NCI-H82 treated with DMSO at 0.1 percent for 48 hours (cell line): ENCODE measurements at regions not wholly inside any gene's neighbourhood (a gene's known extent, or its start where the extent isn't known, plus 50 kb on each side); places are given as distances from the start of the nearest gene placed in this dataset.
A peak's percentile ranks its signal among the peaks of the same experiment; 100 is the strongest.

ENCODE experiments used
- DNase-seq: peaks from one replicate; lab custom pipeline; 2025; ENCODE audit not compliant: unreplicated experiment; lab: John Stamatoyannopoulos, UW

DNA sequence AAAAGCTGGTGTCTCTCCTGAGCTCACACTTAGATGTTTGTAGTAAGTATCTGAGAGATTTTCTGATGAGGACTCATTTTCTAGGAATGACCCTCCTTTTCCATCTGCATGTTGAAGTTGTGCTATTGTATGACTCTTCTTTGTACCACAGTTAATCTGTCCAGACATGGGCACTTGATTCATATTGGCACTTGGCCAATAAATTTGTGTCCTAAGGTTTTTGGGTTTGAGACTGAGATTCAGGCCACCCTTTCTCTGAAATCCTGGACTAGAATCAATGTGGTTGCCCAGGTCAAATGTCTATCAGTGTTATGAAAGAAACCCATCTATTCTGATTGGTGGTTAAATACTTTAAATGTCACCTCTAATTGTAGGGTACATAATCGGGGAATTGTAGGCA lies 869.0 kb downstream of the SH3BGRL start:
- no peak for DNase-seq

DNA sequence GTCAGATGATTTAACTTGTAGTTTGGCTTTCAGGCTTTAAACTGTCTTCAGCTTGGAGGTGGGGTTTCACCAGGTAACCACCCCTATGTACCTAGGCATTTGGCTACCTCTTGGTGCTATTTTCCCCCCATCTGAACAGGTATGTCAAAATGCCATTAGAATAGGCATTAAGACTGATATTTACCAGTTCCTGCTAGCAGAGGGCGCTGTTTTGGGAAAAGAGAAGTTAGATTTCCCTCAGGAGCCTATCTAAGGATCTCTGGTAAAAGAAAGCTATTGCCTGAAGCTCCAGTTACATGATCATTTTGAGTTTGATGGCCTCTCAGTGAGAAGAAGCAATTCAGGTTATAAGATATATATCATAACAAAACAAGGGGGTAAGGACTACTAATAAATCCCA lies 879.1 kb downstream of the SH3BGRL start:
- DNase-seq: no peak

DNA sequence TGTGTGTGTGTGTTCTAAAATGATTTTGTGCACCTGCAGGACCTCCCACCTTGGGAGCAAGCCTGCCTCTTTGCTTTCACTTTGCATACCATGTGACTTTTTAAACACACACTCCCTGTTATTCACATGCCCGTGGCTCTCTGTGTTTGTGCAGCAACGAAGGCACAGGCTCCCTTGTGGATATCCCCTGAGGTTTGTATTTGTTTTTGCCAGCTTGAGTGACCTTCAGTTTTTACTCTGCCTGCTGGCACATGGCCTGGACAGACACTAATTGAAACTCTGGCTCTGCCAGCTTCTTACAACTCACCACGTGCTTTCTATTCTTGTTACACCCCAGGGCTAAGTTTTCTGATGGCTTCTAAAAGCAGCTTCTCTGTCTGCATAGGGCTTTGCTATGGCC lies 885.8 kb downstream of the SH3BGRL start:
- no peak for DNase-seq

DNA sequence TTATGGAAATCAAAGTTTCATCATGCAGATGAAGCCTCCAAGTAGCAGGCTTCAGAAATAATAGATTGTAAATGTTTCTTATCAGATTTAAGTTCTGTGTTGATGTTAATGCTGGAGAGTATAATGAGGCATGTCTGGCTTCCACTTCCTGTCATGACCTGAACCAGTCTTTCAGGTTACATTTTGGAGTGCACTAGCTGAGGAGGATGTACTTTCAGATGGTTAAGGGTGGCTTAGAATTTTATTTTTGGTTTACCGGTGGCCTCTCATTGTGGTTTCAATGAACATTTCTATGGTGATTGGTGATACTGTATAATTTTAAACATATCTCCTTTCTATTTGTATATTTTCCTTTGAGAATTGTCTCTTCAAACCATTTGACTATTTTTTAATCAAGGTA lies 890.4 kb downstream of the SH3BGRL start:
- no peak for DNase-seq

DNA sequence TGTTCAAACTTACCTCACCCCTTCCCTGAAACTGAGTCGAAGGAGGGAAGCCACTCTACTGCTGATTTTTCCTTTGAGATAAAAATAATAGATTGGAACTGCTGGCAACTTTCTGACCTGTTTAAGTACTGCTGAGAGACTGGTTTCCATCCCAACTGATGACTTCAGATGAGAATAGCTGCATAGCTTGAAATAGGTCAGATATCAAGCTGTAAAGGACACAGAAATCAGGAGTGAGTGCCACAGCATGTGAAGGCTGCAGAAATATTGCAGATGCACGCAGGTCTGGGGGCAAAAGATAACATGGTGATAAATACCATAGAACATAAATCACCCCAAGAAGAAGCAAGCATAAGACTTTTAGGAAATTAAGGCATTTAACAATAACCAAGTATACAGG lies 923.2 kb downstream of the SH3BGRL start:
- DNase-seq: no peak

DNA sequence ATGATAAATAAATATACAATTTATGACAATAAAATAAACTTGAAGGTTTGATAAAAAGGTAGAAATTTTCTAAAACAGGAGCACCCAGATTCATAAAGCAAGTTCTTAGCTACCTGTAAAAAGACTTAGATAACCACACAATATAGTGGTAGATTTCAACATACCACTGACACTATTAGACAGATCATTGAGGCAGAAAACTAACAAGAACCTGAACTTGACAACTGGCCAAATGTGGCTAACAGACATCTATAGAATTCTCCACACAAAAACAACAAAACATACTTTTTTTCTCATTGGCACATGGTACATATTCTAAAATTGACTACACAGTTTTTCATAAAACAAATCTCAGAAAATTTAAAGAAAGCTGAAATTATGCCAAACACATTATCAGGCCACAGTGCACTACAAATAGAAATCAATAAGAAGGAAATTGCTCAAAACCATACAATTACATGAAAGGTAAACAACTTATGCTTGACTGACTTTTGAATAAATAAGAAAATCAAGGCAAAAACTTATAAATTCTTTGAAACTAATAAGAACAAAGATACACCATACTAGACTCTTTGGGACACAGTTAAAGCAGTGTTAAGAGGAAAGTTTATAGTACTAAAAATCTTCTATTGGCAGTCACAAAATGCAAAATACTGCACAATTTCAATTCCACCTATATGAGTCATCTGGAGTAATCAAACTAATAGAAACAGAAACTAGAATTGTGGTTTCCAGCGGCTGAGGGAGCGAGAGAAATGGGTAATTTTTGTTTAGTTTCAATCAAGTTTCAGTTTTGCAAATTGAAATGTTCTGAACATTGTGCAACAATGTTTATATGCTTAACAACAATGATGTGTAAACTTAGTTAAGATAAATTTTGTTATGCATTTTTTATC lies 925.6 kb downstream of the SH3BGRL start:
- no peak for DNase-seq

DNA sequence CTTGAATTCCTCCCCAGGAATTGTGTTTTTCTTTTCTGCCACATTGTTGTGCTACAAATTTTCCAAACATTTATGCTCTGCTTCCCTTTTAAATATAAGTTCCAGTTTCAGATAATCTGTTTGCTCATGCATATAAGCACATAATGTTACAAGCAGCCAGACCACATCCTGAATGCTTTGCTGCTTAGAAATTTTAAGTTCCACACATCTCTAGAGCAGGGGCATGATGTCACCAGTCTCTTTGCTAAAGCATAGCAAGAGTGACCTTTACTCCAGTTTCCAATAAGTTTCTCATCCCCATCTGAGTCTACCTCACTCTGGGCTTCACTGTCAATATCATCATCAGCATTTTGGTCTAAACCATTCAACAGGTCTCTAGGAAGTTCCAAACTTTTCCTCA lies 932.5 kb downstream of the SH3BGRL start:
- DNase-seq: no peak

DNA sequence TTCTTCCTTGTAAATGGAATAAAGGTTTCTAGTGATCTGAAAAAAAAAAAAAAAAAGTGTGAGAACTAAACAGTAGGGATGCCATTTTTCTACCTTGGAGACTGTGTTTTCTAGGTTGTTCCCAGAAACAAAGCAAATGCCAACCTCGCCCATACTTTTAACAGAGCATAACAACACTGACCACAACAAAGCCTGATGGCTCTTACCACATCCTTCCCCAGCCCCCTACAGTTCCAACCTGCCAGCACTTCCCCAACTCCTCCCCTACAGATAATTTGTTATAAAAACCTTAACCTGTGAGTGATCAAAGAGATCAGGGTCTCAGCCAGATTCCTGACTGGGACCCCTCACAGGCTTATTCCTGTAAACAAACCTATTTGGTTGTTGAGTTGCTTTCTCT lies 940.0 kb downstream of the SH3BGRL start:
- DNase-seq: no peak

DNA sequence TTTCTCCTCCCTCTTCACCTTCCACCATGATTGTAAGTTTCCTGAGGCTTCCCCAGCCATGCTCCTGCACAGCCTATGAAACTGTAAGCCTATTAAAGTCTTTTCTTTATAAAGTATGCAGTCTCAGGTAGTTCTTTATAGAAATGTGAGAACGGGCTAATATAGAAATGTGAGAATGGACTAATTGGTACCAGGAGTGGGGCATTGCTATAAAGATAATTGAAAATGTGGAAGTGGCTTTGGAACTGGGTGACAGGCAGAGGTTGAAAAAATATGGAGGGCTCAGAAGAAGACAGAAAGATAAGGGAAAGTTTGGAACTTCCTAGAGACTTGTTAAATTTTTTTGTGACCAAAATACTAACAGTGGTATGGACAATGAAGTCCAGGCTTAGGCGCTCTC lies 959.3 kb downstream of the SH3BGRL start:
- no peak for DNase-seq

DNA sequence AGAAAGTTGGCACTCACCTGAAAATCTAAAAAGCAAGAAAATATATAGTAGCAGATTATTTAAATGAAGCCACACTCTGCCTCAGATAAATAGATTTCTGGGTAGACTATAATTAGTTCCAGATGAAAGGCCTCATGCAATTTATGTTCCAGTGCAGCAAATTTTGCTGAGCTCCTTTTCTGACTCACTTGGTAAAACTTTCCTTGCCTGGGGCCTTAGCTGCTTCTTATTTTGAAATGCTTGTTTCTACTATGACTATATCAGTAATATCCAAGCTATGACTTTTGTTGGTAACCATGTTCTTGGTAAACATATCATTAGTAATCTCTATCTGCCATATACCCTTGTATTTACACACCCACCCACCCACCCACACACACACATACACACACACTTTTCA lies 961.8 kb downstream of the SH3BGRL start:
- DNase-seq: no peak

DNA sequence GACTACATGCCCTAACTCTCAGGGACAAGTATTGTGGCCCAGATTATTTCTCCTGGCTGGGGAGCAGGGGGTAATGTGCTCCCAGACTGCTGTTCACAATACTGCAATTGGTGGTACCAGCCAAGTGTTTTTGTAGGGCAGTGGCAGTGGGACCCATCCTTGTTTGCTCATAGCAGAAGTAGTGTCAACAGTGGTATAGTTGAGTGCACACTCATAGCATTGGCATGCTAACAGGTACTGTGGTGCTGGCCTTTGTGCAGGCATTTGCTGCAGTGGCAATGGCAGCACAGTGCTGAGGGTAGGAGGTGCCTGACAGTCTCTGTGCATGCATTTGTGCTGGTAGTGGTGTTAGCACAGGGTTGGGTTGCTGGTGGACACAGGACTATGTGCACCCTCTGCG lies 995.0 kb downstream of the SH3BGRL start:
- DNase-seq: no peak

DNA sequence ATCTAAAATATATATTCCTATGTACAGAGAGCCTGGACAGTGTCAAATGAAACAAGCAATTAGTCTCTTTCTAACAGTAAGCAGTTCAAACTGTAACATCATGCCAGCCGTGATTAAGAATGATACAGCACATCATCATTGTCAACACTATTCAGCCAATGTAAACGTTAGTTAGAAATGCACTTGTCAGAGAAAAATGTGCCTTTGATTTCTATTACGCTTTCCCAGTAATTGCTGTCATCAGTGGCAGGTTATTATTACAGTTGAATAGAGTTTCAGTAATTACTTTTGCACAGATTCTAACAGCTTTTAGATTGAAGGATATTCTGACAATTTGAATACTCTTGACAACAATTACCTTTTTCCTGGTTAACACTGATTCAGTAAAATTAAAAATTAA lies 1007.1 kb downstream of the SH3BGRL start:
- no peak for DNase-seq

DNA sequence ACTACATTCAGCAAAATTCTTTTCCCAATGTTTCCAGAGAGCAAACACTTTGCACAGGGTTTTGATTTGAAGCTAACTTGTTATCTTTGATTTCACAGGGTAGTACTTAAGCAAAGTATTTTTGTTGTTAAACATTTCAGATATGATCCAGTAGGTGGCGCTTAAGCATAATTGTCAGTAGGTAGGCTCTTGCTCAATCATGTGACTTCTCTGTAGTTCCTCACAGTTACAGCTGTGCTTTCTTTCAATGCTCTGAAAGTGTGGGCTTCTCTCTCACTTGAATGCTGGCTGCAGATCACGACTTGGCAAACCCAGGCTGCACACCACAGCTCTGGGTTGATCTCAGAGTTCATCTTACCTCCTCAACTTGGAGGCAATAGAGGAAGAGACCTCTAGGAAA lies 1016.5 kb downstream of the SH3BGRL start:
- peak; percentile 2 for DNase-seq

DNA sequence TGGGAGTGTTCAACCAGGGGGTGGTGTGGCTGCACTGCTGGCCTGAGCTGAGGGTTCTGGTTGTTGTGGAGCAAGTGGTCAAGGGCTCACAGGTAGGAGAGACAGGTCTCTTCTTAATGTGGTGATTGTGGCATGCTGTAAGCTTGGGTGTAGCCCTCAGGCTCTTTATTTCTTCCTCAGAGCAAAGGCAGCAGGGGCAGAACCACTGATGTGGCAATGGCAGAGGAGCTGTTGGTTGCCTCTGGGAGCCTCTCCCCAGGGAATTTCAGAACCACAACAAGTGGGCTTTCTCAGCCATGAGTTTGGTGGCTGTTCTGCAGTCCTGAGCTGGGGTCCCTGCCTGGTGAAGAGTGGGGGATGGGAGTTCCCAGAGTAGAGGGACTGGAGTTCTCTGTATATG lies 1017.2 kb downstream of the SH3BGRL start:
- DNase-seq: no peak

DNA sequence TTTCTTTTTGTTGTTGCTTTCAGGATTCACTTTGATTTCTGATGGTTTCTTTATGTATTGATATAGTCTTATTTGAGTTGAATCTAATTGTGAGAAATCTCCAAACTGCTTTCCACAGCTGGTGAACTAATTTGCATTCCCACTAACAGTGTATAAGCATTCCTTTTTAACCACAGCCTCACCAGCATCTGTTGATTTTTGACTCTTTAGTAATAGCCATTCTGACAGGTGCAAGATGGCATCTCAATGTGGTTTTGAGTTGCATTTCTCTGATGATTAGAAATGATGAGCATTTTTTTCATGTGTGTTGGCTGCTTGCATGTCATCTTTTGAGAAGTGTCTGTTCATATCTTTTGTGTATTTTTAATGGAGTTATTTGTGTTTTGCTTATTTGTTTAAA lies 1023.1 kb downstream of the SH3BGRL start:
- DNase-seq: no peak

DNA sequence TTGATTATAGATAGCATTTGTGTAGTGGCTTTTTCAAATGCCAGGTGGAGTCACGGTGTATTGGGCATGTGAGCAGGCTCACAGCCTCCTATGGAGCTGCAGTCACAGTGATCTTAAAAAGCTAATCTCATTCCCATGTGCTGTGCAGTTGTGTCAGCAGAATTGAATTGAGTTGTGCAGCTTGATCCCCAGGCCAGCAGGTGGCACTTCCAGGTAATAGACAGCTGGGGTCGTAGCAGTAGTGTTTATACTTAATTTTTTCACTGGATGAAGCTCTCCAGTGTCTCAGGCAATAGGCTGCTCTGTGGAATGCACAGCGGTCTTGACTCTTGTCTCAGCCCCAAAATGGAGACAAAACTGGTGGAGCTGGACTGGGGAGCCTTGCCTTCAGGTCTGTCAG lies 1028.1 kb downstream of the SH3BGRL start:
- no peak for DNase-seq

DNA sequence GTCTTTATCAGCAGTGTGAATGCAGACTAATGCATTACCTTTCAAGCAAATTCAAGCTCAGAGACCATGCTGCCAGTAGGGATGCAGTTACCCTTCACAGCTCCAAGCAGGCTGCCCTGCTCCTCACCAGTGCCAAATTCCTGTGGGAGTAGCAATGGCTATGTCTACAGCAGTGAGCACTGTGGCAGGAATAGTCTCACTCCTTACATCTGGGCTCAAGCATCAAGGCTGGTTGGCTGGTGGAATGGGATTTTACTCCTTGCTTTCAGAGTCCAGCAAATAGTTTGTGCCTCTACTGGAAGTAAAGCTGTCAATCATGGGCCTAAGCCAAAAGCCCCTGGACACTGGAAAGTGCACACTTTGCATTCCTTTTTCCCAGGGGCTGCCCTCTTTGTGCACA lies 1030.8 kb downstream of the SH3BGRL start:
- no peak for DNase-seq

DNA sequence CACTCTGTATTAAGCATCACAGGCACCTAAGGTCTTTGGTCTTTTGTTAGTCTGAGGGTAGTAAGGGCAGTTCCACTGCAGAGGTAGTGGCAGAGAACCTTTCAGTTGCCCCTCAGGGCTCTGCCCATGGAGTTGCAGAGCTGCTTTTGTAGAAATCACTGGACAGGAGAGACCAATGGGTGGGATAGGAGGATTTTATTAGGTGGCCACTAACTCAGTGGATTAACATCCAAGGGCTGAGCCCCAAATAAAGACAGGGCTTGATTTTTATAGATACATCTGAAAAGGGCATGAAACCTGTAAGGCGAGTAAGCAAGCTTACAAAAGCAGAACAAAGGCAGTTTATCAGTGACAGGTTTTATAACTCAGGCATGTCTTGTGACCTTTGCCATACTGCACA lies 1035.4 kb downstream of the SH3BGRL start:
- no peak for DNase-seq
